Activated CD8-positive, alpha-beta memory T cell treated with anti-CD3 and anti-CD28 coated beads, Interleukin-2, amount 10 ng/mL, durations not matched to agents 7 days and 5 days (primary cell): ENCODE measurements at regions not wholly inside any gene's neighbourhood (a gene's known extent, or its start where the extent isn't known, plus 50 kb on each side); places are given as distances from the start of the nearest gene placed in this dataset.

Source experiments
- ATAC-seq: fragments of 150-1000 bp; cut with Tn5 transposase; one replicate; pipeline ENCODE4 v1.10.0; 2021; ENCODE audit warnings: moderate library complexity
- CTCF ChIA-PET: fragments of 350-600 bp; sonication (Branson Sonifier 250); formaldehyde crosslinking; loops from one replicate; lab custom pipeline; 2021; ENCODE audit warnings: antibody characterized with exemption; lab: Charles Lee
- DNase-seq: peaks from one replicate; pipeline ENCODE4 v3.0.0-alpha.2; 2020
- H3K27ac Mint-ChIP-seq: one replicate; pipeline ENCODE4 v1.8.0; 2021; ENCODE audit warnings: mild to moderate bottlenecking, mixed read lengths
- H3K27me3 Mint-ChIP-seq: one replicate; pipeline ENCODE4 v1.8.0; 2021; ENCODE audit warnings: mixed read lengths
- H3K36me3 Mint-ChIP-seq: one replicate; pipeline ENCODE4 v1.8.0; 2021; ENCODE audit warnings: mild to moderate bottlenecking, mixed read lengths
- H3K4me1 Mint-ChIP-seq: one replicate; pipeline ENCODE4 v1.8.0; 2021; ENCODE audit warnings: mixed read lengths
- H3K4me3 Mint-ChIP-seq: one replicate; pipeline ENCODE4 v1.8.0; 2021; ENCODE audit warnings: mild to moderate bottlenecking, moderate library complexity, mixed read lengths
- H3K9me3 Mint-ChIP-seq: one replicate; pipeline ENCODE4 v1.8.0; 2022; ENCODE audit warnings: low read depth, mixed read lengths

GRCh38 chr13:87444135-87444534 lies 227.0 kb upstream of the SLITRK5 start:
- Mint-ChIP-seq H3K36me3 (no peaks in the 10 kb centered on the region), H3K4me3 (no peak overlapping the region), H3K27me3 (no peaks in the 10 kb centered on the region), H3K27ac (no peak overlapping the region), H3K4me1 (no peaks in the 10 kb centered on the region), H3K9me3 (peaks cover 11% of the 10 kb centered on the region)
- CTCF ChIA-PET: no interaction called here
- DNase-seq (no peak), ATAC-seq (no peak)

GRCh38 chr13:87452281-87452680 lies 218.9 kb upstream of the SLITRK5 start:
- CTCF ChIA-PET: no interaction called here
- Mint-ChIP-seq H3K4me3 (no peak overlapping the region), H3K27me3 (no peaks in the 10 kb centered on the region), H3K36me3 (no peaks in the 10 kb centered on the region), H3K27ac (no peak overlapping the region), H3K9me3 (peaks cover 8% of the 10 kb centered on the region), H3K4me1 (no peaks in the 10 kb centered on the region)
- ATAC-seq: no peak
- DNase-seq: no peak

GRCh38 chr13:87453244-87453643 lies 217.9 kb upstream of the SLITRK5 start:
- no peak overlapping the region for H3K27ac Mint-ChIP-seq
- DNase-seq: no peak
- H3K36me3 Mint-ChIP-seq: no peaks in the 10 kb centered on the region
- H3K4me1 Mint-ChIP-seq: no peaks in the 10 kb centered on the region
- H3K9me3 Mint-ChIP-seq: peaks cover 6% of the 10 kb centered on the region
- H3K4me3 Mint-ChIP-seq: no peak overlapping the region
- CTCF ChIA-PET: no interaction called here
- no peaks in the 10 kb centered on the region for H3K27me3 Mint-ChIP-seq
- ATAC-seq: no peak

- Mint-ChIP-seq H3K4me1 (no peaks in the 10 kb centered on the region), H3K27ac (no peak overlapping the region), H3K4me3 (no peak overlapping the region), H3K27me3 (no peaks in the 10 kb centered on the region), H3K9me3 (peaks cover 2% of the 10 kb centered on the region), H3K36me3 (no peaks in the 10 kb centered on the region)
- no peak for ATAC-seq
- no peak for DNase-seq
- CTCF ChIA-PET: no interaction called here
Measured at GRCh38 chr13:87459419-87459818, 211.8 kb upstream of the SLITRK5 start.

- Mint-ChIP-seq H3K9me3 (peaks cover 7% of the 10 kb centered on the region), H3K27me3 (no peaks in the 10 kb centered on the region), H3K27ac (no peak overlapping the region), H3K4me3 (no peak overlapping the region), H3K4me1 (no peaks in the 10 kb centered on the region), H3K36me3 (no peaks in the 10 kb centered on the region)
- DNase-seq: no peak
- ATAC-seq: no peak
- CTCF ChIA-PET: no interaction called here
Measured at GRCh38 chr13:87497426-87497825, 173.7 kb upstream of the SLITRK5 start.

GRCh38 chr13:87498681-87499080 lies 172.5 kb upstream of the SLITRK5 start:
- Mint-ChIP-seq H3K4me3 (no peak overlapping the region), H3K9me3 (peaks cover 7% of the 10 kb centered on the region)
- no peak for ATAC-seq

GRCh38 chr13:87524775-87525174 lies 146.4 kb upstream of the SLITRK5 start:
- Mint-ChIP-seq H3K4me3 (no peak overlapping the region), H3K27ac (no peak overlapping the region), H3K27me3 (no peaks in the 10 kb centered on the region), H3K36me3 (no peaks in the 10 kb centered on the region), H3K4me1 (no peaks in the 10 kb centered on the region), H3K9me3 (peaks cover 8% of the 10 kb centered on the region)
- CTCF ChIA-PET: no interaction called here
- ATAC-seq (no peak), DNase-seq (no peak)

More at GRCh38 chr13:87498681-87499080, 172.5 kb upstream of the SLITRK5 start:
- H3K36me3 Mint-ChIP-seq: no peaks in the 10 kb centered on the region
- CTCF ChIA-PET: no interaction called here
- H3K27me3 Mint-ChIP-seq: no peaks in the 10 kb centered on the region
- DNase-seq: no peak
- H3K4me1 Mint-ChIP-seq: no peaks in the 10 kb centered on the region
- no peak overlapping the region for H3K27ac Mint-ChIP-seq

GRCh38 chr13:87533776-87534175 lies 137.4 kb upstream of the SLITRK5 start:
- Mint-ChIP-seq H3K27me3 (no peaks in the 10 kb centered on the region), H3K36me3 (no peaks in the 10 kb centered on the region), H3K27ac (no peak overlapping the region), H3K4me3 (no peak overlapping the region), H3K4me1 (peaks cover 3% of the 10 kb centered on the region), H3K9me3 (peaks cover 13% of the 10 kb centered on the region)
- no peak for ATAC-seq
- DNase-seq: no peak
- CTCF ChIA-PET: no interaction called here

- no peak for DNase-seq
- Mint-ChIP-seq H3K9me3 (peaks cover 12% of the 10 kb centered on the region), H3K4me1 (peaks cover 3% of the 10 kb centered on the region), H3K4me3 (no peak overlapping the region), H3K27ac (no peak overlapping the region), H3K27me3 (no peaks in the 10 kb centered on the region), H3K36me3 (no peaks in the 10 kb centered on the region)
- CTCF ChIA-PET: no interaction called here
- ATAC-seq: no peak
Measured at GRCh38 chr13:87535911-87536310, 135.3 kb upstream of the SLITRK5 start.

GRCh38 chr13:87536499-87536898 lies 134.7 kb upstream of the SLITRK5 start:
- H3K4me3 Mint-ChIP-seq: no peak overlapping the region
- peaks cover 8% of the 10 kb centered on the region for H3K9me3 Mint-ChIP-seq
- peaks cover 3% of the 10 kb centered on the region for H3K4me1 Mint-ChIP-seq
- no peaks in the 10 kb centered on the region for H3K27me3 Mint-ChIP-seq
- H3K36me3 Mint-ChIP-seq: no peaks in the 10 kb centered on the region
- DNase-seq (no peak), ATAC-seq (no peak)
- no peak overlapping the region for H3K27ac Mint-ChIP-seq
- CTCF ChIA-PET: no interaction called here

GRCh38 chr13:87536899-87537298 lies 134.3 kb upstream of the SLITRK5 start:
- H3K36me3 Mint-ChIP-seq: no peaks in the 10 kb centered on the region
- no peak for ATAC-seq
- DNase-seq: no peak
- CTCF ChIA-PET: no interaction called here
- H3K4me3 Mint-ChIP-seq: no peak overlapping the region
- no peaks in the 10 kb centered on the region for H3K27me3 Mint-ChIP-seq
- no peak overlapping the region for H3K27ac Mint-ChIP-seq
- peaks cover 8% of the 10 kb centered on the region for H3K9me3 Mint-ChIP-seq
- peaks cover 3% of the 10 kb centered on the region for H3K4me1 Mint-ChIP-seq

- DNase-seq: no peak
- Mint-ChIP-seq H3K27ac (no peak overlapping the region), H3K4me3 (no peak overlapping the region), H3K36me3 (no peaks in the 10 kb centered on the region), H3K4me1 (peaks cover 3% of the 10 kb centered on the region), H3K9me3 (peaks cover 8% of the 10 kb centered on the region), H3K27me3 (no peaks in the 10 kb centered on the region)
- CTCF ChIA-PET: no interaction called here
- no peak for ATAC-seq
Measured at GRCh38 chr13:87537951-87538350, 133.2 kb upstream of the SLITRK5 start.

GRCh38 chr13:87538366-87539052 lies 132.7 kb upstream of the SLITRK5 start:
- peaks cover 3% of the 10 kb centered on the region for H3K4me1 Mint-ChIP-seq
- H3K27ac Mint-ChIP-seq: no peak overlapping the region
- ATAC-seq (no peak), DNase-seq (no peak)
- no peak overlapping the region for H3K4me3 Mint-ChIP-seq
- CTCF ChIA-PET: no interaction called here
- peaks cover 9% of the 10 kb centered on the region for H3K9me3 Mint-ChIP-seq
- no peaks in the 10 kb centered on the region for H3K27me3 Mint-ChIP-seq
- no peaks in the 10 kb centered on the region for H3K36me3 Mint-ChIP-seq

GRCh38 chr13:87553142-87553541 lies 118.0 kb upstream of the SLITRK5 start:
- no peak for ATAC-seq
- Mint-ChIP-seq H3K9me3 (peaks cover 7% of the 10 kb centered on the region), H3K27ac (no peak overlapping the region), H3K4me3 (no peak overlapping the region), H3K36me3 (no peaks in the 10 kb centered on the region), H3K27me3 (no peaks in the 10 kb centered on the region), H3K4me1 (no peaks in the 10 kb centered on the region)
- CTCF ChIA-PET: no interaction called here
- no peak for DNase-seq

- no peaks in the 10 kb centered on the region for H3K27me3 Mint-ChIP-seq
- peaks cover 4% of the 10 kb centered on the region for H3K9me3 Mint-ChIP-seq
- ATAC-seq (no peak), DNase-seq (no peak)
- no peak overlapping the region for H3K27ac Mint-ChIP-seq
- H3K36me3 Mint-ChIP-seq: no peaks in the 10 kb centered on the region
- no peak overlapping the region for H3K4me3 Mint-ChIP-seq
- CTCF ChIA-PET: no interaction called here
- H3K4me1 Mint-ChIP-seq: no peaks in the 10 kb centered on the region
Measured at GRCh38 chr13:87554045-87554444, 117.1 kb upstream of the SLITRK5 start.
